ENCODE measurements at regions not wholly inside any gene's neighbourhood (a gene's known extent, or its start where the extent isn't known, plus 50 kb on each side); places are given as distances from the start of the nearest gene placed in this dataset.

GRCh38 chr6:56377295-56377694, 129.9 kb upstream of the COL21A1 start:
- no peak for DNase-seq

GRCh38 chr6:56375806-56376205, 128.4 kb upstream of the COL21A1 start:
- no peak for DNase-seq

GRCh38 chr6:56374841-56375369, 127.5 kb upstream of the COL21A1 start:
- peak; percentile 50 for DNase-seq

- no peak for DNase-seq
Observed at GRCh38 chr6:56372406-56372995, 125.1 kb upstream of the COL21A1 start.

- DNase-seq: peak; percentile 75
Observed at GRCh38 chr6:56370561-56371211, 123.3 kb upstream of the COL21A1 start.

- DNase-seq: peak; percentile 54
Observed at GRCh38 chr6:56370127-56370540, 122.8 kb upstream of the COL21A1 start.

- no peak for DNase-seq
Observed at GRCh38 chr6:56368491-56368890, 121.1 kb upstream of the COL21A1 start.

GRCh38 chr6:56366141-56366852, 118.9 kb upstream of the COL21A1 start:
- DNase-seq: peak; percentile 69

GRCh38 chr6:56364827-56365339, 117.5 kb upstream of the COL21A1 start:
- DNase-seq: no peak

- DNase-seq: peak; percentile 27
Observed at GRCh38 chr6:56364431-56364826, 117.0 kb upstream of the COL21A1 start.

- peak; percentile 33 for DNase-seq
Observed at GRCh38 chr6:56363796-56364430, 116.5 kb upstream of the COL21A1 start.

GRCh38 chr6:56361812-56362211, 114.4 kb upstream of the COL21A1 start:
- no peak for DNase-seq

GRCh38 chr6:56359201-56359899, 112.0 kb upstream of the COL21A1 start:
- peak; percentile 92 for DNase-seq

- DNase-seq: no peak
Observed at GRCh38 chr6:56357616-56358373, 110.4 kb upstream of the COL21A1 start.

GRCh38 chr6:56356426-56356825, 109.0 kb upstream of the COL21A1 start:
- peak; percentile 51 for DNase-seq

- no peak for DNase-seq
Observed at GRCh38 chr6:56353860-56354259, 106.5 kb upstream of the COL21A1 start.

GRCh38 chr6:56350628-56351260, 103.4 kb upstream of the COL21A1 start:
- no peak for DNase-seq

GRCh38 chr6:56349194-56349593, 101.8 kb upstream of the COL21A1 start:
- no peak for DNase-seq

- DNase-seq: no peak
Observed at GRCh38 chr6:56348578-56348977, 101.2 kb upstream of the COL21A1 start.

GRCh38 chr6:56347526-56347925, 100.1 kb upstream of the COL21A1 start:
- DNase-seq: no peak

- DNase-seq: no peak
Observed at GRCh38 chr6:56346958-56347357, 99.6 kb upstream of the COL21A1 start.

All from eye (tissue), 1 donor.